SK-N-SH (cell line): ENCODE measurements at regions not wholly inside any gene's neighbourhood (a gene's known extent, or its start where the extent isn't known, plus 50 kb on each side); places are given as distances from the start of the nearest gene placed in this dataset.

Source experiments
- CTCF ChIA-PET: fragments of 300-600, 350-600 bp; formaldehyde crosslinking; extraction: SDS; loops from one replicate; lab custom pipeline; 2021; lab: Yijun Ruan, JAX
- POLR2A ChIA-PET: fragments of 350-600 bp; sonication (Branson Sonifier 250); formaldehyde crosslinking; extraction: SDS; loops from one replicate; lab custom pipeline; 2020; ENCODE audit warnings: antibody characterized with exemption, inconsistent platforms; lab: Yijun Ruan, JAX
- DNase-seq: peaks from one replicate; pipeline ENCODE4 v3.0.0; 2012
- H2AFZ ChIP-seq: fragments of 200-600 bp; sonication (generic); 2 replicates; pipeline ENCODE4 v1.8.1; 2016; ENCODE audit warnings: antibody characterized with exemption, mild to moderate bottlenecking, low read depth
- H3F3A ChIP-seq: fragments of 200-600 bp; sonication (generic); replicated peaks from 2 replicates; pipeline ENCODE3; 2016; ENCODE audit warnings: antibody characterized with exemption, mild to moderate bottlenecking; ENCODE audit not compliant: insufficient read depth
- H3K27ac ChIP-seq, 2 experiments: fragments of 200-500 bp in 1 of 2; fragments of 200-600 bp in 1 of 2; sonication (Bioruptor generic) in 1 of 2; sonication (generic), shearing (Covaris generic) in 1 of 2; 2 replicates each; pipeline versions ENCODE4 v1.5.1 to v1.6.1; 2014 to 2016; ENCODE audit warnings: low read depth in 2 of 2, inconsistent platforms in 1 of 2, low read length in 1 of 2, mild to moderate bottlenecking in 1 of 2, mixed read lengths in 1 of 2
- H3K27me3 ChIP-seq: fragments of 200-600 bp; sonication (generic), shearing (Covaris generic); 2 replicates; pipeline ENCODE4 v1.6.1; 2016; ENCODE audit warnings: mixed run types; ENCODE audit not compliant: insufficient read depth
- H3K36me3 ChIP-seq, 2 experiments: fragments of 200-500 bp in 1 of 2; fragments of 200-600 bp in 1 of 2; sonication (Bioruptor generic) in 1 of 2; sonication (generic) in 1 of 2; replicated peaks in 1 of 2; 2 replicates each; pipeline versions ENCODE3 to v1.5.1; 2014 to 2016; ENCODE audit warnings: low read length in 1 of 2, mild to moderate bottlenecking in 1 of 2; ENCODE audit not compliant: insufficient read depth in 2 of 2, control insufficient read depth in 1 of 2
- H3K4me1 ChIP-seq, 2 experiments: fragments of 200-500 bp in 1 of 2; fragments of 200-600 bp in 1 of 2; sonication (Bioruptor generic) in 1 of 2; sonication (generic), shearing (Covaris generic) in 1 of 2; 2 replicates each; pipeline versions ENCODE4 v1.5.1 to v1.6.1; 2014 to 2016; ENCODE audit warnings: low read depth in 1 of 2, low read length in 1 of 2, mixed run types in 1 of 2; ENCODE audit not compliant: insufficient read depth in 2 of 2, control insufficient read depth in 1 of 2
- H3K4me2 ChIP-seq: fragments of 200-600 bp; sonication (generic), shearing (Covaris generic); 2 replicates; pipeline ENCODE4 v1.6.1; 2017; ENCODE audit warnings: mixed run types
- H3K4me3 ChIP-seq, 2 experiments: fragments of 200-500 bp in 1 of 2; fragments of 200-600 bp in 1 of 2; sonication (Bioruptor generic) in 1 of 2; sonication (generic), shearing (Covaris generic) in 1 of 2; 2 replicates each; pipeline versions ENCODE4 v1.5.1 to v1.8.1; 2014 to 2016; ENCODE audit warnings: low read depth in 2 of 2, inconsistent platforms in 1 of 2, low read length in 1 of 2, mild to moderate bottlenecking in 1 of 2, mixed read lengths in 1 of 2, moderate library complexity in 1 of 2
- H3K79me2 ChIP-seq: fragments of 200-600 bp; sonication (generic); 2 replicates; pipeline ENCODE4 v1.8.1; 2017; ENCODE audit warnings: mild to moderate bottlenecking; ENCODE audit not compliant: insufficient read depth
- H3K9ac ChIP-seq: fragments of 200-600 bp; sonication (generic); 2 replicates; pipeline ENCODE4 v1.6.1; 2017; ENCODE audit warnings: mixed run types
- H3K9me2 ChIP-seq: fragments of 200-600 bp; sonication (generic); 2 replicates; pipeline ENCODE4 v1.6.1; 2017; ENCODE audit warnings: mixed run types
- H3K9me3 ChIP-seq: fragments of 200-600 bp; sonication (generic); 2 replicates; pipeline ENCODE4 v1.6.1; 2017; ENCODE audit warnings: mixed run types, mild to moderate bottlenecking, moderate library complexity
- H4K20me1 ChIP-seq: fragments of 200-600 bp; sonication (generic); 2 replicates; pipeline ENCODE4 v1.6.1; 2017; ENCODE audit warnings: mild to moderate bottlenecking, mixed run types; ENCODE audit not compliant: insufficient read depth
- CHD2 ChIP-seq: fragments of 150-350 bp; IDR thresholded peaks from 2 replicates; pipeline ENCODE4 v1.6.1; 2018; ENCODE audit warnings: low read length; ENCODE audit not compliant: partially characterized antibody
- ELF1 ChIP-seq: IDR thresholded peaks from 2 replicates; pipeline ENCODE4 v1.4.0; 2012
- EP300 ChIP-seq, 2 experiments: IDR thresholded peaks; 2 replicates each; pipeline versions ENCODE4 v1.4.0 to v1.6.1; 2012; ENCODE audit warnings: borderline replicate concordance in 1 of 2, low read depth in 1 of 2, low read length in 1 of 2
- EZH2phosphoT487 ChIP-seq: fragments of 200-600 bp; sonication (generic); IDR thresholded peaks from 2 replicates; pipeline ENCODE4 v1.6.1; 2017; ENCODE audit warnings: low read depth, mixed run types, mild to moderate bottlenecking, antibody characterized with exemption, moderate library complexity, borderline replicate concordance
- FOSL2 ChIP-seq: IDR thresholded peaks from 2 replicates; pipeline ENCODE4 v1.4.0; 2012; ENCODE audit warnings: low read depth, mild to moderate bottlenecking, moderate library complexity, borderline replicate concordance
- FOXJ3 ChIP-seq: sonication (generic); formaldehyde crosslinking; IDR thresholded peaks from 2 replicates; pipeline ENCODE4 v1.5.1; 2020; ENCODE audit warnings: mild to moderate bottlenecking, missing genetic modification reagents
- GABPA ChIP-seq: IDR thresholded peaks from 2 replicates; pipeline ENCODE4 v1.4.0; 2012; ENCODE audit warnings: low read depth, mild to moderate bottlenecking
- POLR2AphosphoS5 ChIP-seq: IDR thresholded peaks from 2 replicates; pipeline ENCODE4 v1.6.1; 2012; ENCODE audit warnings: low read depth, low read length
- RCOR1 ChIP-seq: fragments of 150-350 bp; IDR thresholded peaks from 2 replicates; pipeline ENCODE4 v1.6.1; 2017; ENCODE audit warnings: antibody characterized with exemption, low read length
- YY1 ChIP-seq: IDR thresholded peaks from 2 replicates; pipeline ENCODE4 v1.4.0; 2012; ENCODE audit warnings: low read depth, mild to moderate bottlenecking
- WGBS: methylation state at CpG from one replicate; pipeline ENCODE4 v1.1.6; 2017; ENCODE audit warnings: low lambda C conversion rate; 5-methylcytosine and 5-hydroxymethylcytosine counted together
- TF ChIP-seq, protein P1 (sequence below): fragments of 150-350 bp; IDR thresholded peaks from 2 replicates; pipeline ENCODE4 v1.6.1; 2017; ENCODE audit warnings: antibody characterized with exemption, low read length, low read depth, borderline replicate concordance
- TF ChIP-seq, protein P2 (sequence below): fragments of 200-600 bp; sonication (generic); IDR thresholded peaks from 2 replicates; pipeline ENCODE4 v1.6.1; 2017; ENCODE audit warnings: antibody characterized with exemption, mild to moderate bottlenecking, moderate library complexity
- TF ChIP-seq, protein P3 (sequence below): fragments of 150-350 bp; IDR thresholded peaks from 2 replicates; pipeline ENCODE4 v1.6.1; 2016; ENCODE audit warnings: mild to moderate bottlenecking, low read depth, low read length
- TF ChIP-seq, protein P4 (sequence below): IDR thresholded peaks from 2 replicates; pipeline ENCODE4 v1.4.0; 2012; ENCODE audit warnings: low read depth

DNA sequence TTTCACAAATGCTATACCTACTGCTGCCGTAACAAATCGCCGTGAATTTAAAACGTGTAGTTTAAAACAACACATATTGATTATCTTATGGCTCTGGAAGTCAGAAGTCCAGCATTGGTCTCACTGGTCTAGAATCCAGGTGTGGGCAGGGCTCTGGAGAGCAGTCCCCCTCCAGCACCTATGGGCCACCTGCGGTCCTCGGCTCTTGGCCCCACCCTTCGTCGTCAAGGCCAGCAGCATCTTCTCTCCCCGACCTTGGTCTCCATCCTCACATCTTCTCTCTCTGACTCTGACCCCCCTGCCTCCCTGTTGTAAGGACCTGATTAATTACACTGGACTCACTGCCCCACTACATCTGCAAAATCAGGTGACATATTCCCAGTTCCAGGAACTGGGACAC, 106.4 kb upstream of the COL5A1 start:
- no peak for TF ChIP-seq POLR2AphosphoS5
- no peak for TF ChIP-seq RCOR1
- TF ChIP-seq YY1 = no peak
- TF ChIP-seq, protein P1, sequence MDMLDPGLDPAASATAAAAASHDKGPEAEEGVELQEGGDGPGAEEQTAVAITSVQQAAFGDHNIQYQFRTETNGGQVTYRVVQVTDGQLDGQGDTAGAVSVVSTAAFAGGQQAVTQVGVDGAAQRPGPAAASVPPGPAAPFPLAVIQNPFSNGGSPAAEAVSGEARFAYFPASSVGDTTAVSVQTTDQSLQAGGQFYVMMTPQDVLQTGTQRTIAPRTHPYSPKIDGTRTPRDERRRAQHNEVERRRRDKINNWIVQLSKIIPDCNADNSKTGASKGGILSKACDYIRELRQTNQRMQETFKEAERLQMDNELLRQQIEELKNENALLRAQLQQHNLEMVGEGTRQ = no peak
- no peak for TF ChIP-seq ELF1
- no peak for TF ChIP-seq FOXJ3 (CRISPR knock-in tag)
- TF ChIP-seq CHD2 = no peak
- TF ChIP-seq EP300 (IDR thresholded peaks at IDR 0.05; ENCODE audit: borderline replicate concordance in 1 of 2, low read depth in 1 of 2, low read length in 1 of 2) = no peak
- TF ChIP-seq FOSL2 = no peak
- no peak for TF ChIP-seq GABPA
- TF ChIP-seq, protein P2, sequence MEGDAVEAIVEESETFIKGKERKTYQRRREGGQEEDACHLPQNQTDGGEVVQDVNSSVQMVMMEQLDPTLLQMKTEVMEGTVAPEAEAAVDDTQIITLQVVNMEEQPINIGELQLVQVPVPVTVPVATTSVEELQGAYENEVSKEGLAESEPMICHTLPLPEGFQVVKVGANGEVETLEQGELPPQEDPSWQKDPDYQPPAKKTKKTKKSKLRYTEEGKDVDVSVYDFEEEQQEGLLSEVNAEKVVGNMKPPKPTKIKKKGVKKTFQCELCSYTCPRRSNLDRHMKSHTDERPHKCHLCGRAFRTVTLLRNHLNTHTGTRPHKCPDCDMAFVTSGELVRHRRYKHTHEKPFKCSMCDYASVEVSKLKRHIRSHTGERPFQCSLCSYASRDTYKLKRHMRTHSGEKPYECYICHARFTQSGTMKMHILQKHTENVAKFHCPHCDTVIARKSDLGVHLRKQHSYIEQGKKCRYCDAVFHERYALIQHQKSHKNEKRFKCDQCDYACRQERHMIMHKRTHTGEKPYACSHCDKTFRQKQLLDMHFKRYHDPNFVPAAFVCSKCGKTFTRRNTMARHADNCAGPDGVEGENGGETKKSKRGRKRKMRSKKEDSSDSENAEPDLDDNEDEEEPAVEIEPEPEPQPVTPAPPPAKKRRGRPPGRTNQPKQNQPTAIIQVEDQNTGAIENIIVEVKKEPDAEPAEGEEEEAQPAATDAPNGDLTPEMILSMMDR = no peak
- TF ChIP-seq EZH2phosphoT487 = no peak
- TF ChIP-seq, protein P3, sequence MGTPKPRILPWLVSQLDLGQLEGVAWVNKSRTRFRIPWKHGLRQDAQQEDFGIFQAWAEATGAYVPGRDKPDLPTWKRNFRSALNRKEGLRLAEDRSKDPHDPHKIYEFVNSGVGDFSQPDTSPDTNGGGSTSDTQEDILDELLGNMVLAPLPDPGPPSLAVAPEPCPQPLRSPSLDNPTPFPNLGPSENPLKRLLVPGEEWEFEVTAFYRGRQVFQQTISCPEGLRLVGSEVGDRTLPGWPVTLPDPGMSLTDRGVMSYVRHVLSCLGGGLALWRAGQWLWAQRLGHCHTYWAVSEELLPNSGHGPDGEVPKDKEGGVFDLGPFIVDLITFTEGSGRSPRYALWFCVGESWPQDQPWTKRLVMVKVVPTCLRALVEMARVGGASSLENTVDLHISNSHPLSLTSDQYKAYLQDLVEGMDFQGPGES = no peak
- TF ChIP-seq, protein P4, sequence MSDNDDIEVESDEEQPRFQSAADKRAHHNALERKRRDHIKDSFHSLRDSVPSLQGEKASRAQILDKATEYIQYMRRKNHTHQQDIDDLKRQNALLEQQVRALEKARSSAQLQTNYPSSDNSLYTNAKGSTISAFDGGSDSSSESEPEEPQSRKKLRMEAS = no peak
- peaks cover 3 to 5% of the 10 kb centered on the region in 2 experiments; a peak in 2 of 4 replicates for H3K4me1 ChIP-seq
- H3K79me2 ChIP-seq = no peaks in the 10 kb centered on the region
- H3K9me3 ChIP-seq = peaks cover 6% of the 10 kb centered on the region; the same call in 1 of the 2 replicates
- no peak overlapping the region for H3K9ac ChIP-seq
- H4K20me1 ChIP-seq = no peaks in the 10 kb centered on the region
- no peaks in the 10 kb centered on the region for H3K36me3 ChIP-seq
- POLR2A ChIA-PET = no interaction called here
- H3K4me2 ChIP-seq = peak overlapping the region; percentile 53; the same call in 1 of the 2 replicates
- H3F3A ChIP-seq = no peaks in the 10 kb centered on the region
- H3K4me3 ChIP-seq = no peak overlapping the region
- H2AFZ ChIP-seq = no peak overlapping the region
- CTCF ChIA-PET = no interaction called here
- H3K9me2 ChIP-seq = no peaks in the 10 kb centered on the region
- no peaks in the 10 kb centered on the region for H3K27me3 ChIP-seq
- no peak for DNase-seq
- H3K27ac ChIP-seq = no peak overlapping the region
- 87% methylated on average over 9 of the region's 9 CpGs for WGBS
